NCI-H526 (cell line): ENCODE measurements at regions not wholly inside any gene's neighbourhood (a gene's known extent, or its start where the extent isn't known, plus 50 kb on each side); places are given as distances from the start of the nearest gene placed in this dataset.
"Not testable (repeated sequence)": the region's sequence is repeated elsewhere in the genome, so short reads cannot be mapped to it uniquely, and the experiment has no call there.

Experiments used
- DNase-seq, 2 experiments: peaks; one replicate each; lab custom pipeline; 2025; lab: John Stamatoyannopoulos, UW

- no peak for DNase-seq
Observed at GRCh38 chr1:185468626-185469025, 151.6 kb upstream of the IVNS1ABP start.

DNA sequence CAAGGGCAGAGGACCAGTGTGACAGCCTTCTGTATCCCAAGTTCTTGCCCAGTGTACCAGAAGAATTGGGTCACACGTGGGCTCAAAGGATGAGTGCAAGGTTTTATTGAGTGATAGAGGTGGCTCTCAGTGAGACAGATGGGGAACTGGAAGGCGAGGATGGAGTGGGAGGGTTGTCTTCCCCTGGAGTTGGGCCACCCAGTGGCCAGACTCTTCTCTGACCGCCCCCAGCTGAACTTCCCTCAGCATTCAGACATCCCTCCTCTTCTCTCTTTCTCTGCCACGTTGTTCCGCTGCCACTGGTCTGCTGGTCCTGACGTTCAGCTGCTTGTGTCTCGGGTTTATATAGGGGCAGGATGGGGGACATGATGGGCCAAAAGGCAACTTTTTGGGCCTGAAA is 150.1 kb upstream of the IVNS1ABP start:
- no peak for DNase-seq

- no peak for DNase-seq
Observed at GRCh38 chr1:185464777-185465176, 147.7 kb upstream of the IVNS1ABP start.

DNA sequence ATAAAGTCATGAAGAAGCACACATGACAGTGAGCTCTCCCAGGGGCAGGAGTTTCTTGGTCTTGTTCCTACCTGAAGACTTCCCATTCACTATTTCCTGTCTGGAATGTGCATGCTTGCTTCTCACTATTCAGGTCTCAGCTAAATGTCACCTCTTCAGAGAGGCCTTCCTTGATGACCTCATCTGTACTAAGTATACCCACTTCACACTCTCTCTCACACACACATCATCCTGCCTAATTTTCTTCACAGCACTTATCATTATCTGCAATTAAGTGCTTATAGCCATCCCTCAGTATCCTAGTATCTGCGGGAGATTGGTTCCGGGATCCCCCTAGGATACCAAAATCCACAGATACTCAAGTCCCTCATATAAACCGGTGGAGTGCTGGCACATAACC is 146.4 kb upstream of the IVNS1ABP start:
- DNase-seq: no peak

GRCh38 chr1:185463011-185463410 is 146.0 kb upstream of the IVNS1ABP start:
- no peak for DNase-seq

- not testable (repeated sequence) for DNase-seq
Observed at GRCh38 chr1:185460723-185461122, 143.7 kb upstream of the IVNS1ABP start.

- peak; percentile 96 to 99 for DNase-seq
Observed at GRCh38 chr1:185459141-185459540, 142.1 kb upstream of the IVNS1ABP start.

GRCh38 chr1:185458670-185459069 is 141.6 kb upstream of the IVNS1ABP start:
- peak in 1 of 2 experiments; percentile 54 for DNase-seq

DNA sequence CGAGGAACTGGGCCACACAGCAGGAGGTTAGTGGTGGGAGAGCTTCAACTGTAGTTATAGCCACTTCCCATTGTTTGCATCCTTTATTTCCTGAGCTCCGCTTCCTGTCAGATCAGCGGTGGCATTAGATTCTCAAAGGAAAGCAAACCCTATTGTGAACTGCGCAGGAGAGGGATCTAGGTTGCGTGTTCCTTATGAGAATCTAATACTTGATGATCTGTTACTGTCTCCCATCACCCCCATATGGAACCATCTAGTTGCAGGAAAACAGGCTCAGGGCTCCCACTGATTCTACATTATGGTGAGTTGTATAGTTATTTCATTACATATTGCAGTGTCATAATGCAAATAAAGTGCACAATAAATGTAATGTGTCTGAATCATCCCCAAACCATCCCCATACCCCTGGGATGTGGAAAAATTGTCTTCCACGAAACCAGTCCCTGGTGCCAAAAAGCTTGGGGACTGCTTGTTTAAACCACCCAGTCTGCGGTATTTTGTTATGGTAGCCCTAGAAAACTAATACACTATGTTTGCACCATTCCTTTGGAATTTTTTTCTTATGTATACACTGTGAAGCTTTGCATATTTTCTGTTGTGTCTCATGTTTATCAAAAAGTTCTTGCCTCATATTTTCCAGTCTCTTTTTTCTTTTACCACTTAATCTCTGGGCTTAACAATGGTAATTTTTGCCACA is 136.6 kb upstream of the IVNS1ABP start:
- DNase-seq: peak in 1 of 2 experiments; percentile 28

DNA sequence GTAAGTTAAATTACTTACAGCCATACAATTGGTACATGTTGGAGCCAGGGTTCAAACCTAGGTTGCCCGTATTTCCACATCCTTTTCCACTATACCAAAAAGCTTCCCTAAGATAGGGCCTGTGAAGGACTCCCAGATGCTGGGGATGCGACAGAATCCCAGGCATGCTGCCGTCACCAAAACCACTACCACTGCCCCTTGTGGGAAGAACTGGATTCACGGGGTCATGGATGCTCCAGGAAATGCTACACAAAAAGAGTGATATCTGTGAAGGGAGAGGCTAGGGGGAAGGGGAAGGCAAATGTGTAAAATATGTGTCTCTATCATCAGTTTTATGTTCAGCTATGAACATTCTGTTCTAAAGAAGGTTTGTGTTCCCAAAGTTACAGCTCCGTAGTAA is 133.9 kb upstream of the IVNS1ABP start:
- DNase-seq: no peak

- no peak for DNase-seq
Observed at GRCh38 chr1:185450060-185450788, 133.2 kb upstream of the IVNS1ABP start.

- no peak for DNase-seq
Observed at GRCh38 chr1:185449378-185450059, 132.5 kb upstream of the IVNS1ABP start.

DNA sequence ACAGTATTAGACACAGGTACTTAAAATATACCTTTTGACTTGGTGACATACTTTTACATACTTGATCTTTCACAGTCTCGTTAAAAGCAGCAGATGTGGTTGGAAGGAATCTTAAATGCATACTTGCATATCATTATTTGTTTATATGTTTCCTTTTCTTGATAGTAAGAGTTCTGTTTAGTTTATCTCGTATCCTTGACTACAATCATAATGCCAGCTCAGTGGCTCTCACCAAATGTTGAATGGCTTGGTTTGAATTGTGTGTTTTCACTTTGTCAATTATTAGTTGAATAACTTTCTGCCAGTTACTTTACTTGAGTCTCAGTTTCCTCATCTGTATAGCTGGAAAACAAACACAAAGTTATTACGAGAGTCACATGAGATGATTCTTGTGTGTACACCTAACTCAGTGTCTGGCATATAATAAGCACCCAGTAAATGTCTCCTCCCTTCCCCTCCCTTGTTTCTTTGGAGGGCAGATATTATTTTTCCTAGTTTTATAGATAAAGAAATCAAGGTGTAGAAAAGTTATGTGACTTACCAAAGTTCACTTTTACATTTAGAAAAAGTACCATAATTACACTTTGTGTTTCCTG is 131.6 kb upstream of the IVNS1ABP start:
- DNase-seq: no peak

GRCh38 chr1:185446131-185446530 is 129.1 kb upstream of the IVNS1ABP start:
- no peak for DNase-seq

GRCh38 chr1:185445594-185445993 is 128.6 kb upstream of the IVNS1ABP start:
- DNase-seq: no peak

GRCh38 chr1:185444676-185445075 is 127.6 kb upstream of the IVNS1ABP start:
- no peak for DNase-seq

- no peak for DNase-seq
Observed at GRCh38 chr1:185442050-185442449, 125.0 kb upstream of the IVNS1ABP start.

GRCh38 chr1:185441605-185442004 is 124.6 kb upstream of the IVNS1ABP start:
- no peak for DNase-seq

DNA sequence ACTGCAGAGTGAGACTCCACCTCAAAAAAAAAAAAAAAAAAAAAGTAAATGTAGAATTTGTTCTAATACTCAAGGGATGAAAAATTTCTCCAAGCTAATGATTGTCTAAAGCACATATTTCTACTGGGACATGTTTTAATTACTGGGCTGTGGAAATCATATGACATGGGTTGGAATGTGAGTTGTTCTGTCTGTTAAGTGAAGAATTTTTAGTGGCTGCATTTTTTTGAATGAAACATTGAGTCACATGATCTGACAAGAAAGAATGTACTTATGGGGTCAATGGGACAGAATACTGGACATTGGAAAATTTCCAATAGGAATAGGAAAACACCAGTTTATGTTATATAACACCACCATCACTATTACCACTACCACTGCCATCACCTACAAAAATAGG is 123.8 kb upstream of the IVNS1ABP start:
- no peak for DNase-seq

DNA sequence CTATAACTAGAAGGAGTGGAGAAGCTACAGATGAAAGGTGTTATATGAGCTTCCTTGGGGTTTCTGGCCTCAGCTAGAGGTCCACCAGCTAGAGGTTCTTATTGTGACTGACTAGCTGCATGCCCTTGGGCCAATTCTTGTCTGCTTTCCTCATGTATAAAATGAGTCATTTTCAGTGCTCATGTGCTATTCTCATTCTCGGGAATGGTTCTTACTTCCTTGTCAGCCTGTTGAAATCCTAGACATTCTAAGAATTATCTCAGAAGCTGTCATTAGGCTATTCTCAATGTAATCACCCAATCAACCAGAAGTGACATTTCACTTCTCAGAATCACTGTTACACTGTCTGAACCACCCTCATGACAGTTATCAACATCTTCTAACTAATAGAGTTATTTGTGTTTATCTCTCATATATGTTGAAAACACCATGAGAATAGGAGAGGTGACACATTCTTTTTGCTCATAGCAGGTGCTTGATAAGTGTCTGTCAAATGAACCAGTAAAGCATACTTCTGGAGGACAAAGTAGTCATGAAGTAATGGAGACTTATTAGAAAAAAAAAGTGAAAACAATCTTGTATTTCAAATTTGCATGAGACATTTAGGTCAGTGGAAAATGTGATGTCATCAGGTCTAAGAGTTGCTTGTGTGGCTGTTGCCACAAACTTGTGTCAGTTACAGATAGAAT is 122.8 kb upstream of the IVNS1ABP start:
- DNase-seq: peak in 1 of 2 experiments; percentile 34

DNA sequence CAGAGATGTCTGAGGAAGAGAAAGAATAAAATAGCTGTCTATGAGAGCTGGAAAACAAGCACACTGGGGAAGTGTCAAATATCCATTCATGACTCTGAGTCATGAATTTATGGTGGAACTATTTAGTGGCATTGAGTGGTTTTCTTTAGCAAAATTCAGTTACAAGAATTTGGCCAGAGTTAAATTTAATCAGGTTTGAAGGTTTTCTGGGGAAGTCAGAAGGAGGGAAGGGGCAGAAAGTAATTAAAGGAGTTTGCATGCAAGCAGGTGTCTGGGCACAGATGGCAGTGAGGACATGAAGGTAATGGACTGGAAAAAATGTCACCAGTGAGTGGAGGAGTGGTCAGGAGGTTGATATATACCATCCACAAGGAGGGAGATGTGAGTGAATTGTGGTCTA is 121.9 kb upstream of the IVNS1ABP start:
- no peak for DNase-seq
